SU-DHL-6 (cell line): ENCODE measurements at regions not wholly inside any gene's neighbourhood (a gene's known extent, or its start where the extent isn't known, plus 50 kb on each side); places are given as distances from the start of the nearest gene placed in this dataset.

Experiments
- CTCF ChIP-seq: fragments of 200-600 bp; sonication (generic); IDR thresholded peaks from one replicate; pipeline ENCODE4 v1.5.1; 2017; ENCODE audit warnings: antibody characterized with exemption, mild to moderate bottlenecking, low read length, moderate library complexity; ENCODE audit not compliant: insufficient read depth, poor library complexity, severe bottlenecking
- EZH2phosphoT487 ChIP-seq: fragments of 200-600 bp; sonication (generic), shearing (Covaris generic); conservative IDR thresholded peaks from 2 replicates; pipeline ENCODE4 v1.6.1; 2018; ENCODE audit warnings: mild to moderate bottlenecking, antibody characterized with exemption, low read length, moderate library complexity, mixed read lengths

- TF ChIP-seq CTCF (no peak), EZH2phosphoT487 (no peak)
These were observed 82.5 kb upstream of the CTNNBL1 start for GRCh38 chr20:37611346-37611745.
